ENCODE measurements at regions not wholly inside any gene's neighbourhood (a gene's known extent, or its start where the extent isn't known, plus 50 kb on each side); places are given as distances from the start of the nearest gene placed in this dataset.
"Not testable (repeated sequence)": the region's sequence is repeated elsewhere in the genome, so short reads cannot be mapped to it uniquely, and the experiment has no call there.

DNA sequence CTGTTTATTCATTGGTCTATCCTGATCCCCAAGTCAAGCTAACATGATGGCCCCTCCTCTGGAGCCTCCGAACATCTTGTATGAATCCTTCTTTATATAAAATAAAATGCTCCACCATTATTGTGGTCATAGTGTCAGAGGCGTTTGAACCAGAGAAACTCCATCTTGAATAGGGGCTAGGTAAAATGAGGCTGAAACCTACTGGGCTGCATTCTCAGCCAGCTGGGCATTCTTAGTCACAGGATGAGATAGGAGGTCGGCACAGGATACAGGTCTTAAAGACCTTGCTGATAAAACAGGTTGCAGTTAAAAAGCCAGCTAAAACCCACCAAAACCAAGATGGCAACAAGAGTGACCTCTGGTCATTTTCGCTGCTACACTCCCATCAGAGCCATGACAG, 905.8 kb upstream of the AUTS2 start:
- no peak for DNase-seq

GRCh38 chr7:68694656-68695055, 903.6 kb upstream of the AUTS2 start:
- DNase-seq = no peak

- no peak for DNase-seq
Measured at GRCh38 chr7:68697796-68698280, 900.4 kb upstream of the AUTS2 start.

GRCh38 chr7:68699090-68699711, 899.1 kb upstream of the AUTS2 start:
- DNase-seq = peak; percentile 56

DNA sequence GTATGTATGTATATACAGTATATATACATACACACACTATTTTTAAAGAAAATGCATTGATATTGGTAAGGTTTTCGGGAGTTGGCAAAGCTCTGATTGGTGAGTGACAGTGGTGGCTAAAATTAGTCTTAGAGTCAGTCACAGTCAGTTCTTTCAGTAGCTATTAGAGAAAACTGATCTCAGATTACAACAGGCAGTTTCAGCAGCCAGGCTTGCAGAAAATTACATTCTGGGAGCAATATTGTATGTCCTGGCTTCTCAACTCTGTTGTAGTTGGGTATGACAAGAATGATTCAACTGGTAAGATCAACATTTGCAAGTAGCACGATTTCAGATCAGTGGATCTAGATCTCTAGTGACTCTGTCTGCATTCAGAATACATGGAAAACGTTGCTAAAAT, 897.9 kb upstream of the AUTS2 start:
- peak; percentile 6 for DNase-seq

DNA sequence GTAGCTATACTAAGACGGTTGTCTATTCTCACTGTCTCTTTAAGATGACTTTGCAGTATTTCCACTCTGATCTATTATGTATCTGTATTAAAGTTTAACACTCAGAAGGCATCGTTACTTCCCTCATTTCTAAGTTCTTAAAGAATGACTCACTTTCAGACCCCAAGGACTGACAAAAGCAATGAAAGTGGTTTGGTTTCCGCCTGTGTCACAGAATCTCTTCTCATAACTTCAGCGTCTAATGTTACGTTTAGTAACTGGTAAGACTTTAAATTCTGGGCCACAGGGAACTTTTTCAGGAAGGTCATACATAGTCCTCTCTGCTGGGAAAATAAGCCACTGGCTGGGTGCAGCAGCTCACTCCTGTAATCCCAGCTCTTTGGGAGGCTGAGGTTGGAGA, 892.0 kb upstream of the AUTS2 start:
- DNase-seq = no peak

- DNase-seq = no peak
Measured at GRCh38 chr7:68707159-68707558, 891.1 kb upstream of the AUTS2 start.

DNA sequence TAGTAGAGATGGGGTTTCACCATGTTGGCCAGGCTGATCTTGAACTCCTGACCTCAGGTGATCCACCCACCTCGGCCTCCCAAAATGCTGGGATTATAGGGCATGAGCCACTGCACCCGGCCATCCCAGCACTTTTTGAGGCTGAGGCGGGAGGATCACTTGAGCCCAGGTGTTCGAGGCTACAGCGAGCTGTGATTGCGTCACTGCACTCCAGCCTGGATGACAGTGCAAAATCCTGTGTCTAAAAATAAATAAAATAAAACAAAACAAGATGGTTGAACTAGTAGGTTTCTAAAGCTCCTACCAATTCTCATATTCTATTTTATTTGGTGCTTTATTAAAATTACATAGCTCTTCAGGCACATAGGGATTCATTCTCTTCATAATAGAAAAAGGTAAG, 890.3 kb upstream of the AUTS2 start:
- DNase-seq = no peak

DNA sequence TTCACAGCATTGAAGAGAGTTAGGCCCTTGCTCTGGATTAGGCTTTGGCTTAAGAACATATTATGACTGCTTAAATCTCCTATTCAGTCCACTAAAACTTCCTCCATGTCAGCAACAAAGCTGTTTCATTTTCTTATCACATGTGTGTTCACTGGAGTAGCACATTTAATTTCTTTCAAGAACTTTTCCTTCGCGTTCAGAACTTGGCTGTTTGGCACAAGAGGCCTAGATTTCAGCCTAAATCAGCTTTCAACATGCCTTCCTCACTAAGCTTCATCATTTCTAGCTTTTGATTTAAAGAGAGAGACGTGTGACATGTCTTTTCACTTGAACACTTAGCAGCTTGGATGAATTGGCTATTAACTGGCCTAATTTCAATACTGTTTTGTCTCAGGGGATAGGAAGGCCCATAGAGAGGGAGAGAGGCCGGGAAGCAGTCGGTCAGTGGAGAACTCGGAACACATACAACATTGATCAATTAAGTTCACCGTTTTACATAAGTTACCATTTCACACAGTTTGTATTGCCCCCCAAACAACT, 885.2 kb upstream of the AUTS2 start:
- DNase-seq = no peak

DNA sequence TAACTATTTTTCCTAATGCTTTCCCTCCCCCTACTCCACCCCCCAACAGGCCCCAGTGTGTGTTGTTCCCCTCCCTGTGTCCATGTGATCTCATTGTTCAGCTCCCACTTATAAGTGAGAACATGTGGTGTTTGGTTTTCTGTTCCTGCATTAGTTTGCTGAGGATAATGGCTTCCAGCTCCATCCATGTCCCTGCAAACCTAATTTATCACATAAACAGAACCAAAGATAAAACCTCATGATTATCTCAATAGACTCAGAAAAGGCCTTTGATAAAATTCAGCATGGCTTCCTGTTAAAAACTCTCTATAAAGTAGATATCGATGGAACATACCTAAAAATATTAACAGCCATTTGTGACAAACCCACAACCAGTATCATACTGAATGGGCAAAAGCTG, 884.1 kb upstream of the AUTS2 start:
- not testable (repeated sequence) for DNase-seq

- no peak for DNase-seq
Measured at GRCh38 chr7:68715907-68716306, 882.4 kb upstream of the AUTS2 start.

- DNase-seq = no peak
Measured at GRCh38 chr7:68717176-68717575, 881.1 kb upstream of the AUTS2 start.

DNA sequence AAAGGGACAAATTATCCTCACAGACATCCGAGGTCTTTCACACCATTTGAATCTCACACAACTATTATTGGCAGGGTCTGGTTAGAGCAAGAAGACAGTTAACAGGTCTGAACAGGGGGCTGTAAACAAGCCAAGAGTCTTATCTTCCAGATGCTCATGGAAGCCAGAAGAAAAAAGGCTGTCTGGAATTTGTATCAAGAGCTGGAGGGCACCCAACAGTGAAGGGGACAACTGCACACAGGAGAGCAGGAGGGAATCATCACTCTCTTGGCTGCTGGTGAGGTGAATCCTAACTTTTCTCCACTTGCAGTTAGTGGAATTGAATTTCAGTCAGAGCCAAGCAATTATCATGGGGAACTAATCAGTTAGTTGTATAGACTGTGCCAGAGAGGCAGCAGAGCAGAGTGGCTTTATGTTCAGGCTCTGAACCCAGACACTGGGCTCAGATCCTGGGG, 880.2 kb upstream of the AUTS2 start:
- no peak for DNase-seq

DNA sequence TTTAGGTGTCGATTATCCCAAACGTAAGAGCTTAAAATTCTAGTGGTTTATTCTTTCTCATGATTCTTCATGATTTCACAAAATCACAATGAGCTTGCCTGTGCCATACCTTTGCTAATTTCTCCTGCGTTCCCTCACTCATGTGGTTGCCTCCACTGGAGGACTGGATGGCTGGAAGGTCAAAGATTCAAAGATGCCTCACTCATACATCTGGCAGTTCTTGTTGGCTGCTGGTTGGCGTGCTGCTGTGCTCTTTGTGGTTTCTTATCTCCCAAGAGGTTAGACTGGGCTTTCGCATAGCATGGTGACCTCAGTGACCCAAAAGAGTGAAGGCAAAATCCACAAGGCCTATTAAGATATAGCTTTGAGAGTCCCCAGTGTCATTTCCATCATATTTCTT, 877.6 kb upstream of the AUTS2 start:
- no peak for DNase-seq

- DNase-seq = no peak
Measured at GRCh38 chr7:68722044-68722443, 876.2 kb upstream of the AUTS2 start.

DNA sequence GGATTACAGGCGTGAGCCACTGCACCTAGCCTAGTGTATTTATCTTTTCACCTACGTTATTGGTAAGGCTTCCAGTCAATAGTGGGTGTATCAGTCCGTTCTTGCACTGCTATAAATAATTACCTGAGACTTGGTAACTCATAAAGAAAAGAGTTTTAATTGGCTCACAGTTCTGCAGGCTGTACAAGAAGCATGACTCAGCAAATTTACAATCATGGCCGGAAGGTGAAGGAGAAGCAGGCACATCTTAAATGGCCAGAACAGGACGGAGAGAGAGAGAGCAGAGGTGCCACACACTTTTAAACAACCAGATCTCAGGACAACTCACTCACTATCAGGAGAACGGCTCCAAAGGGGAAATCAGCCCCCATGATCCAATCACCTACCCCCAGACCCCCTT, 873.3 kb upstream of the AUTS2 start:
- DNase-seq = no peak

- DNase-seq = no peak
Measured at GRCh38 chr7:68725843-68726785, 872.2 kb upstream of the AUTS2 start.

DNA sequence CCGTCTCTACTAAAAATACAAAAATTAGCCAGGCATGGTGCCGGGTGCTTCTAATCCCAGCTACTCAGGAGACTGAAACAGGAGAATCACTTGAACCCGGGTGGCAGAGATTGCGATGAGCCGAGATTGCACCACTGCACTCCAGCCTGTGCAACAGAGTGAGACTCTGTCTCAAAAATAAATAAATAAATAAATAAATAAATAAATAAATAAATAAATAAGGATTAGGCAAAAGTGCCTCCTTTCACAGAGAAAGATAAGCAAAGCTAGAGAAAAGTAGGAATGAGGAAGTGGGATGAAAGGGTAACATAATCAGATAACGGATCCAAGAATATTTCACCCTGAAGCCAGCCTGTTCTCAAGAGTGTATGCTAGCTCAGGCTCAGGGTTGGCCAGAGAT, 869.6 kb upstream of the AUTS2 start:
- DNase-seq = not testable (repeated sequence)

- DNase-seq = no peak
Measured at GRCh38 chr7:68729371-68729770, 868.9 kb upstream of the AUTS2 start.

DNA sequence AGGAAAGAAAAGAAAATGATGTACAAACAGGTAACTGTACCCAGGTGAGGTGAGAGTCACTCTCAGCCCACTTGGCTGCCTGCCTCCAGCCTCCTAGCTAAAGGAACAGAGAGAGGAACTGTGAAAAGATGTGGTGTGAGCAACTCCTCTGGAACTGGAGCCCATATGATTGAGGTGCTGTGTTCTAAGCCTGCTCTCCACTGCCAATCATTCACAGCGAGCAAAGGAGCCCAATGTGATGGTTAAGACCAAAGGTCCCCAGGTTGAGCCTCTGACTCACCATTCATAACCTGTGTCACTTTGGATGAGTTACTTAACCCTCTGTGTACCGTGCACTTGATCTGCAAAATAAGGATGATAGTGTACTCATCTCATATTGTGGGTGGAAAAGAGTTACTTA, 868.1 kb upstream of the AUTS2 start:
- no peak for DNase-seq

DNA sequence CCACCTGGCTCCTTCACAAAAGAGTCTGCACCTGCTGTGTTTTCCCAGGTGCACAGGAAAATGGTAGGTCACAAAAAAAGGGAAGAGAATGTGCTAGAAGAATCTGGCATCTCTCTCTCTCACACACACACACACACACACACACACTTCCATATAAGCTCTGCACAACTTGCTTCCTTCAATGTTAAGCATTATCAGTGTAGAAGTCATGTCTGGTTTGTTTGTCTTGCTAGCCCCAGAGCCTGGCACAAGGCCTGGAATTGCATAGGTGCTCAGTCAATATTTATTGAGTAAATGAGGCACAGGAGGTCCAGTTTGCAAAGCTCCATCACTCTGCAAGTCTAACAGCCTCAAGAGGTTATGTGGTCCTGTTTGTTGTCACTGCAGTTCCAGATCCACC, 867.3 kb upstream of the AUTS2 start:
- DNase-seq = no peak

DNA sequence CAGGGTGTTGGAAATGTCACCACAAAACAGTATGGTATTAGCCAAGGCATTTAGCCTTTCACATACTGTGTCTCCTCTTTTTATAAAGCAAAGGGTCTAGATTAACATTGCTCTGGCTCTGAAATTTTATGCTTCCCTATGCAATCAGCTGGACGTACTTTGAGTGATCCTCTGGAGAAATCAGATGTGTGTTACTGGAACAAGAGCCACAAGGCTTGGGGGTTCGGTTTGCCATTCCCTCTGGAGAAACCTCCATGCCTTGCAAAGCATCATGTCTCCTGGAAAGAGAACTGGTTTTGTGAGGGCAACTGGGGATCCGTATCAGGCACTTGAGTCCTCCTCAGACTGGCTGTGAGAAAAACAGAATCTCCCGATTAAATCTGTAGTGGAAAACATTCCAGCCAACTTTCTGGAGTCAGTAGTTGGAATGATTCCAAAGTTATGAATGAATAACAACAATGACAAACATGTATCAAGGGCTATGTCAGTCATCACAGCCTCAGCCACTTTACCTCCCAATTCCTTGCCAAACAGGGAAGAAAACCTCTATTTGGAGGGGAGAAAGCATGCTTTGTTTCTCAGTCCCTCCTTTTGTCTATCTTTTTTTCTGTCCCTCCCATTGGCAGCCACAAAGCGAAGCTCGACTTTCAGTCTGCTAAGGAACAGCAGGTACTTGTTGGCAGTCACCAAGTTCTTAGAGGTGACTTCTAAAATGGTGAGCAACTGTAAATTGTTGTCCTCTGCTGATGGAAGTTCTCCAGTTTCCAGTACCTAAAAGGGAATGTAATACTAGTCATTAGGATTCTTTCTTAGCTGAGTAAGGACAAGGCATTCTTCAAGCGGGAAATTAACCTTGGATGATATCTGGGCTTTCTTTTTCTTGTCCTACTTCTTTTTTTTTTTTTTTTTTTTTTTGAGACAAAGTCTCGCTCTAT, 864.8 kb upstream of the AUTS2 start:
- no peak for DNase-seq

- DNase-seq = no peak
Measured at GRCh38 chr7:68734431-68734830, 863.8 kb upstream of the AUTS2 start.
